H1 (cell line): ENCODE measurements at regions not wholly inside any gene's neighbourhood (a gene's known extent, or its start where the extent isn't known, plus 50 kb on each side); places are given as distances from the start of the nearest gene placed in this dataset.

Experiments used
- CTBP2 ChIP-seq: IDR thresholded peaks from 2 replicates; pipeline ENCODE4 v1.7.0; 2011; ENCODE audit warnings: borderline replicate concordance, mild to moderate bottlenecking, moderate library complexity, mixed read lengths, low read length; ENCODE audit not compliant: insufficient read depth, insufficient read length
- RNF2 ChIP-seq: fragments of 200-900, 300-1000 bp; sonication (generic); IDR thresholded peaks from 2 replicates; pipeline ENCODE4 v1.7.1; 2016; ENCODE audit warnings: borderline replicate concordance, low read depth, mild to moderate bottlenecking, antibody characterized with exemption, low read length; ENCODE audit not compliant: poor library complexity, severe bottlenecking; ENCODE audit errors: missing control alignments
- SIN3A ChIP-seq, 2 experiments: IDR thresholded peaks in 1 of 2; conservative IDR thresholded peaks in 1 of 2; 2 replicates each; pipeline ENCODE4 v1.6.1; 2011 to 2012; ENCODE audit warnings: low read length in 2 of 2, improper control_type of control experiment in 1 of 2, low read depth in 1 of 2, mild to moderate bottlenecking in 1 of 2

- TF ChIP-seq RNF2 = no peak
- TF ChIP-seq CTBP2 = no peak
- TF ChIP-seq SIN3A (conservative IDR thresholded peaks at IDR 0.05 in 1 of 2, IDR thresholded peaks at IDR 0.05 in 1 of 2; ENCODE audit: low read depth in 1 of 2, low read length in 2 of 2) = no peak
These were observed 148.3 kb upstream of the NPHP3 start (continued) for GRCh38 chr3:132870541-132870940.
